ENCODE measurements at regions not wholly inside any gene's neighbourhood (a gene's known extent, or its start where the extent isn't known, plus 50 kb on each side); places are given as distances from the start of the nearest gene placed in this dataset. TPM values are rescaled to one million over a fixed set of nuclear protein-coding genes. Genes with fewer than 3 reads are reported as not detected.
A peak's percentile ranks its signal among the peaks of the same experiment; 100 is the strongest.

- TF ChIP-seq CTCF (IDR thresholded peaks at IDR 0.05; ENCODE audit: extremely low read depth, low read depth, low read length), result no peak
- H3K36me3 ChIP-seq (ENCODE audit: insufficient read depth, low read length), result no peaks in the 10 kb centered on the region
- no peak for DNase-seq (ENCODE audit: insufficient read length, low spot score, missing footprints)
- H2AFZ ChIP-seq (ENCODE audit: low read length), result no peak overlapping the region
- H3K27ac ChIP-seq (ENCODE audit: low read depth, low read length), result no peak overlapping the region
- no peak overlapping the region for H3K4me3 ChIP-seq (ENCODE audit: insufficient read depth, low read length)
- no peaks in the 10 kb centered on the region for H3K9me3 ChIP-seq (ENCODE audit: low read depth, low read length)
- no peaks in the 10 kb centered on the region for H3K4me1 ChIP-seq (ENCODE audit: insufficient read depth, low read length)
- no peaks in the 10 kb centered on the region for H3K79me2 ChIP-seq (ENCODE audit: insufficient read depth, low read length)
- H3K27me3 ChIP-seq (ENCODE audit: insufficient read depth, low read length), result no peaks in the 10 kb centered on the region
- no peak overlapping the region for H3K4me2 ChIP-seq (ENCODE audit: insufficient read depth, low read length)
- H4K20me1 ChIP-seq (ENCODE audit: insufficient read depth, low read length), result no peaks in the 10 kb centered on the region
Observed at GRCh38 chr12:24014240-24014639, 64.8 kb upstream of the SOX5 start.

- Histone ChIP-seq H3K4me2 (ENCODE audit: insufficient read depth, low read length) (no peak overlapping the region), H3K36me3 (ENCODE audit: insufficient read depth, low read length) (no peaks in the 10 kb centered on the region), H3K9me3 (ENCODE audit: low read depth, low read length) (no peaks in the 10 kb centered on the region), H3K27me3 (ENCODE audit: insufficient read depth, low read length) (no peaks in the 10 kb centered on the region), H3K79me2 (ENCODE audit: insufficient read depth, low read length) (no peaks in the 10 kb centered on the region), H3K4me3 (ENCODE audit: insufficient read depth, low read length) (no peak overlapping the region), H4K20me1 (ENCODE audit: insufficient read depth, low read length) (no peaks in the 10 kb centered on the region), H2AFZ (ENCODE audit: low read length) (no peak overlapping the region), H3K27ac (ENCODE audit: low read depth, low read length) (no peak overlapping the region), H3K4me1 (ENCODE audit: insufficient read depth, low read length) (no peaks in the 10 kb centered on the region)
- DNase-seq (ENCODE audit: insufficient read length, low spot score, missing footprints), result no peak
- peak; percentile 42 for TF ChIP-seq CTCF (IDR thresholded peaks at IDR 0.05; ENCODE audit: extremely low read depth, low read depth, low read length)
Observed at GRCh38 chr12:24012528-24012927, 63.1 kb upstream of the SOX5 start.

- Histone ChIP-seq H3K4me1 (ENCODE audit: insufficient read depth, low read length) (no peaks in the 10 kb centered on the region), H3K27ac (ENCODE audit: low read depth, low read length) (no peak overlapping the region), H3K36me3 (ENCODE audit: insufficient read depth, low read length) (no peaks in the 10 kb centered on the region), H4K20me1 (ENCODE audit: insufficient read depth, low read length) (no peaks in the 10 kb centered on the region), H3K27me3 (ENCODE audit: insufficient read depth, low read length) (no peaks in the 10 kb centered on the region), H3K4me3 (ENCODE audit: insufficient read depth, low read length) (no peak overlapping the region), H3K4me2 (ENCODE audit: insufficient read depth, low read length) (no peak overlapping the region), H2AFZ (ENCODE audit: low read length) (no peak overlapping the region), H3K79me2 (ENCODE audit: insufficient read depth, low read length) (no peaks in the 10 kb centered on the region), H3K9me3 (ENCODE audit: low read depth, low read length) (no peaks in the 10 kb centered on the region)
- no peak for DNase-seq (ENCODE audit: insufficient read length, low spot score, missing footprints)
- TF ChIP-seq CTCF (IDR thresholded peaks at IDR 0.05; ENCODE audit: extremely low read depth, low read depth, low read length), result no peak
Observed at GRCh38 chr12:24011927-24012507, 62.5 kb upstream of the SOX5 start.

- no peaks in the 10 kb centered on the region for H3K36me3 ChIP-seq (ENCODE audit: insufficient read depth, low read length)
- H3K4me2 ChIP-seq (ENCODE audit: insufficient read depth, low read length), result no peak overlapping the region
- DNase-seq (ENCODE audit: insufficient read length, low spot score, missing footprints), result no peak
- H3K27me3 ChIP-seq (ENCODE audit: insufficient read depth, low read length), result no peaks in the 10 kb centered on the region
- H3K79me2 ChIP-seq (ENCODE audit: insufficient read depth, low read length), result no peaks in the 10 kb centered on the region
- TF ChIP-seq CTCF (IDR thresholded peaks at IDR 0.05; ENCODE audit: extremely low read depth, low read depth, low read length), result no peak
- H3K4me1 ChIP-seq (ENCODE audit: insufficient read depth, low read length), result no peaks in the 10 kb centered on the region
- H3K9me3 ChIP-seq (ENCODE audit: low read depth, low read length), result no peaks in the 10 kb centered on the region
- H3K27ac ChIP-seq (ENCODE audit: low read depth, low read length), result no peak overlapping the region
- H2AFZ ChIP-seq (ENCODE audit: low read length), result no peak overlapping the region
- H3K4me3 ChIP-seq (ENCODE audit: insufficient read depth, low read length), result no peak overlapping the region
- no peaks in the 10 kb centered on the region for H4K20me1 ChIP-seq (ENCODE audit: insufficient read depth, low read length)
Observed at GRCh38 chr12:24008166-24008565, 58.7 kb upstream of the SOX5 start.

Small RNA genes lying in the stretch of these regions (small RNA-seq; reads per million reads assigned to genes)
- gene MIR920 (not detected), gene RN7SL38P (0.37 reads per million)
